ENCODE measurements at regions not wholly inside any gene's neighbourhood (a gene's known extent, or its start where the extent isn't known, plus 50 kb on each side); places are given as distances from the start of the nearest gene placed in this dataset.
A peak's percentile ranks its signal among the peaks of the same experiment; 100 is the strongest.
"Not testable (repeated sequence)": the region's sequence is repeated elsewhere in the genome, so short reads cannot be mapped to it uniquely, and the experiment has no call there.

- no peak for DNase-seq
These were observed 73.9 kb downstream of the LSM3 start for GRCh38 chr3:14252321-14253021.

- DNase-seq = no peak
These were observed 74.5 kb downstream of the LSM3 start for GRCh38 chr3:14253022-14253706.

DNA sequence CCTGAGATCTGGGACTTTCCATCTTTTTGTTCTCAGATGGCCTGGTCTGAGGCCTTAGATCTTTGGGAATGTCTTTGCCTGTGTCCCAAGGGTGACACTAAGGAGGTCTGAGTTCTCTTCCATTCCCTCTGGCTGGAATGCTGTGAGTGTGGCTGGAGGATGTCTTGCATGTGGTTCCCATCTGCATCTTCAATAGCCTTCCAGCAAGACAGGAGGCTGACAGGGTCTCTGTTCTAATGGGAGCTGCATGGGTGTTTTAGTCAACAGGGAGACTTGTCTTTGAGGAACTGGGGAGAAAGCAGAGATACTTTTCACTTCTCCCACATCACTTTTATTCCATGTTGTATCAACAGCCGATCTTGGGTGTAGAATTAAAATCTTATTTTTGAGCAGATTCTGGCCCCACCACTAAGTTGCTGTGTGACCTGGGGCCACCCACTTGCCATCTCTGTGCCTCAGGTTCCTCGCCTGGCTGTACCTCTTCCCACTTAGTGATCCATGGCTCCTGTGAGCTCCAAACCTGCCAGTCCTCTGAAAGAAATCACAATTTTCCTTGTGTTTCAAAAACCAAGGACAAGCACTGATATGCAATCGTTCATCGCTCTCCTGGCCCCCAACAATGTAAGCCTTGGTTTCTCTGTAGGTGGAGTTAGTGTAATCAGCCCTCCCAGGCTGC, 75.2 kb downstream of the LSM3 start:
- no peak for DNase-seq

GRCh38 chr3:14254812-14255702, 76.4 kb downstream of the LSM3 start:
- DNase-seq = no peak

DNA sequence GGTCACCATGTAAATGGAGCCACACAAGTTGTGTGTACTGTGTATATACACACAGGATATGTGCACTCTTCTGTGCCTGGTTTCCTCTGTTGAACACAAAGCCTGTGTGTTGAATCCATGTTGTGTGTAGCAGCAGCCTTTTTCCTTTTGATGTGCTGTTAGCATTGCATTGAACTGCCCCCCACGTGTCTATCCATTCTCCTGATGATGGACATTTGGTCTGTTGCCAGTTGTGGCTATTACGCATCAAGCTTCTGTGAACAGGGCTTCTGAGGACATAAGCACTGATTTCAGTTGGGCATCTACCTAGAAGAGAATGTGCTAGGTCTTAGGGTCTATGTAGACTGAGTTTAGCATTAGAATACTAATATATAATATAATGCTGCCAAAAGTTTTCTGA, 77.4 kb downstream of the LSM3 start:
- DNase-seq = no peak

GRCh38 chr3:14256561-14257342, 78.1 kb downstream of the LSM3 start:
- no peak for DNase-seq

- DNase-seq = no peak
These were observed 80.6 kb downstream of the LSM3 start for GRCh38 chr3:14258906-14259904.

DNA sequence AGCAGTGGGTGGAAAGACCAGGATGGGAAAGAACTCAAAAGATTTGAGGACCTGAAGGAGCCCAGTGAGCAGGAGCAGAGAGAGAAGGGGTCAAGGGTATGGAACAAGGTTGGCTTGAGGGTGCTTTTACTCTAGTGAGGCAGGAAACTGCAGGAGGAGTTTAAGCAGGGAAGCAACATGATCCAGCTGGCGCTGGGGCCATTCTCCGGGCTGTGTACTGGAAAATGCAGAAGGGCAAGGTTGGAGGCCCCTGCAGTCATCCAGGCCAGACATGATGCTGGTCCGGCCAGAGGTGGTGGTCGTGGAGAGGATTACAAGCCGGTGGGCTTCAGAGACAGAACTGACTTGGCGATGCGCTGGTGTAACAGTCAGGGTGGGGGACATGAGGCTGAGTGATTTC, 81.8 kb downstream of the LSM3 start:
- no peak for DNase-seq

- DNase-seq = peak; percentile 75
These were observed 82.6 kb downstream of the LSM3 start for GRCh38 chr3:14261229-14261628.

GRCh38 chr3:14262212-14262611, 83.6 kb downstream of the LSM3 start:
- no peak for DNase-seq

DNA sequence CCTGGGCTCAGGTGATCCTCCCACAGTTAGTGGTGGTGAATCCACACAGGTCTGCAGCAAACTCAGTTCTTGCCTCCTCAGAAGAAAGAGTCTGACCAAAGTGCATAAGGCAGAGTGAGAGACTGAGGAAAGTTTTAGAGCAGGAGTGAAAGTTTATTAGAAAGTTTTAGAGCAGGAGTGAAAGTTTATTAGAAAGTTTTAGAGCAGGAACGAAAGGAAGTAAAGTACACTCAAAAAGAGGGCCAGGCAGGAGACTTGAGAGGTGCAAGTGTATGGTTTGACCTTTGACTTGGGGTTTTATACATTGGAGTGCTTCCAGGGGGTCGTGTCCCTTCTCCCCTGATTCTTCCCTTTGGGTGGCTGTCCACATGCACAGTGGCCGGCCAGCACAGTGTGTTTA, 84.2 kb downstream of the LSM3 start:
- DNase-seq = no peak

GRCh38 chr3:14263317-14264005, 84.8 kb downstream of the LSM3 start:
- DNase-seq = no peak

GRCh38 chr3:14265246-14265962, 86.8 kb downstream of the LSM3 start:
- peak; percentile 60 for DNase-seq

DNA sequence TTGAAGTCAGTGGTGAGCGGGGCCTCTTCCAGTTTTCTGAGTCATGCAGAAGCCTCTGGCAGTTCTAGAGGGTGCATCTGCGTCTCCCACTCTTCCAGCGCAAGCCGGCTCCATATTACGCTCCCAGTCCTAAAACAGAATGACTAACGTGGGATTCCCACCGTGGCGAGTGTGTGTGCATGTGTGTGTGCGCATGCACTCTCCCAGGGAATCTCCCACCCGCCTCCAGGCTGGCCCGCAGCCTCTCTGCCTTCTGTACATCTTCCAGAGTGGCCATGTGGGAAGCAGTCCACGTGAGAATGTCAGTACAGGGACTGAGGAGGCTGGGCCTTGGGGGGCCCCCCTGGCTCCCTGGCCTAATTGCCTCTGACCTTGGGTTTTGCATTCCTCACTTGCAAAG, 87.7 kb downstream of the LSM3 start:
- DNase-seq = no peak

- DNase-seq = no peak
These were observed 89.4 kb downstream of the LSM3 start for GRCh38 chr3:14267976-14268375.

- no peak for DNase-seq
These were observed 90.3 kb downstream of the LSM3 start for GRCh38 chr3:14268897-14269296.

- not testable (repeated sequence) for DNase-seq
These were observed 93.7 kb downstream of the LSM3 start for GRCh38 chr3:14272041-14272958.

DNA sequence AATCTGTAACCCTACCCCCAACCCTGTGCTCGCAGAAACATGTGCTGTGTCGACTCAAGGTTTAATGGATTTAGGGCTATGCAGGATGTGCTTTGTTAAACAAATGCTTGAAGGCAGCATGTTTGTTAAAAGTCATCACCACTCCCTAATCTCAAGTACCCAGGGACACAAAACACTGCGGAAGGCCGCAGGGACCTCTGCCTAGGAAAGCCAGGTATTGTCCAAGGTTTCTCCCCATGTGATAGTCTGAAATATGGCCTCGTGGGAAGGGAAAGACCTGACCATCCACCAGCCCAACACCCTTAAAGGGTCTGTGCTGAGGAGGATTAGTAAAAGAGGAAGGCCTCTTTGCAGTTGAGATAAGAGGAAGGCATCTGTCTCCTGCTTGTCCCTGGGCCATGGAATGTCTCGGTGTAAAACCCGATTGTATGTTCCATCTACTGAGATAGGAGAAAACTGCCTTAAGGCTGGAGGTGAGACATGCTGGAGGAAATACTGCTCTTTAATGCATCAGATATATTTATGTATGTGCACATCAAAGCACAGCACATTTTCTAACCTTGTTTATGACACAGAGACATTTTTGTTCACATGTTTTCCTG, 94.4 kb downstream of the LSM3 start:
- DNase-seq = not testable (repeated sequence)
